ENCODE measurements at regions not wholly inside any gene's neighbourhood (a gene's known extent, or its start where the extent isn't known, plus 50 kb on each side); places are given as distances from the start of the nearest gene placed in this dataset.
A peak's percentile ranks its signal among the peaks of the same experiment; 100 is the strongest.
"Not testable (repeated sequence)": the region's sequence is repeated elsewhere in the genome, so short reads cannot be mapped to it uniquely, and the experiment has no call there.

- Mint-ChIP-seq H3K36me3 (ENCODE audit: low read depth) (no peaks in the 10 kb centered on the region), H3K4me1 (ENCODE audit: low read depth) (no peaks in the 10 kb centered on the region), H3K27ac (no peak overlapping the region), H3K9me3 (no peaks in the 10 kb centered on the region), H3K27me3 (peaks cover 12% of the 10 kb centered on the region), H3K4me3 (no peak overlapping the region)
- DNase-seq = no peak
Measured at GRCh38 chr15:62895905-62896316, 146.6 kb upstream of the TPM1 start.

- no peaks in the 10 kb centered on the region for H3K9me3 Mint-ChIP-seq
- peaks cover 12% of the 10 kb centered on the region for H3K27me3 Mint-ChIP-seq
- H3K4me1 Mint-ChIP-seq (ENCODE audit: low read depth) = no peaks in the 10 kb centered on the region
- DNase-seq = no peak
- no peak overlapping the region for H3K4me3 Mint-ChIP-seq
- no peak overlapping the region for H3K27ac Mint-ChIP-seq
- no peaks in the 10 kb centered on the region for H3K36me3 Mint-ChIP-seq (ENCODE audit: low read depth)
Measured at GRCh38 chr15:62896380-62896866, 146.1 kb upstream of the TPM1 start.

GRCh38 chr15:62896969-62897486, 145.5 kb upstream of the TPM1 start:
- Mint-ChIP-seq H3K4me1 (ENCODE audit: low read depth) (no peaks in the 10 kb centered on the region), H3K36me3 (ENCODE audit: low read depth) (no peaks in the 10 kb centered on the region), H3K4me3 (no peak overlapping the region), H3K27ac (no peak overlapping the region), H3K9me3 (no peaks in the 10 kb centered on the region), H3K27me3 (peaks cover 12% of the 10 kb centered on the region)
- DNase-seq = no peak

- peaks cover 12% of the 10 kb centered on the region for H3K27me3 Mint-ChIP-seq
- H3K4me1 Mint-ChIP-seq (ENCODE audit: low read depth) = no peaks in the 10 kb centered on the region
- no peaks in the 10 kb centered on the region for H3K9me3 Mint-ChIP-seq
Measured at GRCh38 chr15:62897634-62898033, 144.9 kb upstream of the TPM1 start.

GRCh38 chr15:62899090-62899493, 143.5 kb upstream of the TPM1 start:
- H3K27me3 Mint-ChIP-seq = peaks cover 12% of the 10 kb centered on the region
- H3K4me1 Mint-ChIP-seq (ENCODE audit: low read depth) = no peaks in the 10 kb centered on the region

More at GRCh38 chr15:62897634-62898033, 144.9 kb upstream of the TPM1 start:
- DNase-seq = no peak
- Mint-ChIP-seq H3K27ac (no peak overlapping the region), H3K4me3 (no peak overlapping the region), H3K36me3 (ENCODE audit: low read depth) (no peaks in the 10 kb centered on the region)

GRCh38 chr15:62900071-62900802, 142.3 kb upstream of the TPM1 start:
- H3K9me3 Mint-ChIP-seq = no peaks in the 10 kb centered on the region
- no peak for DNase-seq
- H3K36me3 Mint-ChIP-seq (ENCODE audit: low read depth) = no peaks in the 10 kb centered on the region
- peaks cover 12% of the 10 kb centered on the region for H3K27me3 Mint-ChIP-seq
- no peak overlapping the region for H3K4me3 Mint-ChIP-seq
- H3K4me1 Mint-ChIP-seq (ENCODE audit: low read depth) = no peaks in the 10 kb centered on the region
- H3K27ac Mint-ChIP-seq = no peak overlapping the region

More at GRCh38 chr15:62899090-62899493, 143.5 kb upstream of the TPM1 start:
- Mint-ChIP-seq H3K4me3 (no peak overlapping the region), H3K36me3 (ENCODE audit: low read depth) (no peaks in the 10 kb centered on the region), H3K9me3 (no peaks in the 10 kb centered on the region), H3K27ac (no peak overlapping the region)
- DNase-seq = no peak

- Mint-ChIP-seq H3K27ac (no peak overlapping the region), H3K4me3 (no peak overlapping the region), H3K4me1 (ENCODE audit: low read depth) (no peaks in the 10 kb centered on the region), H3K27me3 (peaks cover 12% of the 10 kb centered on the region), H3K9me3 (no peaks in the 10 kb centered on the region), H3K36me3 (ENCODE audit: low read depth) (no peaks in the 10 kb centered on the region)
- no peak for DNase-seq
Measured at GRCh38 chr15:62901087-62901486, 141.5 kb upstream of the TPM1 start.

- Mint-ChIP-seq H3K27ac (no peak overlapping the region), H3K9me3 (no peaks in the 10 kb centered on the region)
Measured at GRCh38 chr15:62901909-62902546, 140.5 kb upstream of the TPM1 start.

GRCh38 chr15:62902821-62903220, 139.7 kb upstream of the TPM1 start:
- Mint-ChIP-seq H3K27ac (no peak overlapping the region), H3K4me1 (ENCODE audit: low read depth) (no peaks in the 10 kb centered on the region), H3K36me3 (ENCODE audit: low read depth) (no peaks in the 10 kb centered on the region), H3K27me3 (peaks cover 6% of the 10 kb centered on the region), H3K9me3 (no peaks in the 10 kb centered on the region), H3K4me3 (no peak overlapping the region)
- no peak for DNase-seq

More at GRCh38 chr15:62901909-62902546, 140.5 kb upstream of the TPM1 start:
- DNase-seq = no peak
- Mint-ChIP-seq H3K27me3 (peaks cover 12% of the 10 kb centered on the region), H3K4me3 (no peak overlapping the region), H3K36me3 (ENCODE audit: low read depth) (no peaks in the 10 kb centered on the region), H3K4me1 (ENCODE audit: low read depth) (no peaks in the 10 kb centered on the region)

- H3K27ac Mint-ChIP-seq = no peak overlapping the region
- H3K36me3 Mint-ChIP-seq (ENCODE audit: low read depth) = no peaks in the 10 kb centered on the region
- H3K27me3 Mint-ChIP-seq = peaks cover under 1% of the 10 kb centered on the region
- no peak for DNase-seq
- H3K4me1 Mint-ChIP-seq (ENCODE audit: low read depth) = no peaks in the 10 kb centered on the region
- H3K9me3 Mint-ChIP-seq = no peaks in the 10 kb centered on the region
- H3K4me3 Mint-ChIP-seq = no peak overlapping the region
Measured at GRCh38 chr15:62903437-62903836, 139.1 kb upstream of the TPM1 start.

GRCh38 chr15:62904041-62904910, 138.3 kb upstream of the TPM1 start:
- Mint-ChIP-seq H3K4me1 (ENCODE audit: low read depth) (no peaks in the 10 kb centered on the region), H3K4me3 (no peak overlapping the region), H3K9me3 (no peaks in the 10 kb centered on the region), H3K27ac (no peak overlapping the region), H3K36me3 (ENCODE audit: low read depth) (no peaks in the 10 kb centered on the region), H3K27me3 (no peaks in the 10 kb centered on the region)
- peak; percentile 47 for DNase-seq

GRCh38 chr15:62906627-62907026, 135.9 kb upstream of the TPM1 start:
- no peak overlapping the region for H3K27ac Mint-ChIP-seq
- no peak for DNase-seq
- no peaks in the 10 kb centered on the region for H3K27me3 Mint-ChIP-seq
- H3K4me3 Mint-ChIP-seq = no peak overlapping the region
- no peaks in the 10 kb centered on the region for H3K9me3 Mint-ChIP-seq
- no peaks in the 10 kb centered on the region for H3K36me3 Mint-ChIP-seq (ENCODE audit: low read depth)
- H3K4me1 Mint-ChIP-seq (ENCODE audit: low read depth) = no peaks in the 10 kb centered on the region

- Mint-ChIP-seq H3K36me3 (ENCODE audit: low read depth) (no peaks in the 10 kb centered on the region), H3K27ac (no peak overlapping the region), H3K27me3 (no peaks in the 10 kb centered on the region), H3K4me3 (no peak overlapping the region), H3K9me3 (no peaks in the 10 kb centered on the region), H3K4me1 (ENCODE audit: low read depth) (no peaks in the 10 kb centered on the region)
- DNase-seq = no peak
Measured at GRCh38 chr15:62907275-62907674, 135.3 kb upstream of the TPM1 start.

GRCh38 chr15:62908341-62908740, 134.2 kb upstream of the TPM1 start:
- not testable (repeated sequence) for H3K4me3 Mint-ChIP-seq; H3K4me1 Mint-ChIP-seq (ENCODE audit: low read depth); H3K9me3 Mint-ChIP-seq; H3K36me3 Mint-ChIP-seq (ENCODE audit: low read depth); H3K27me3 Mint-ChIP-seq; H3K27ac Mint-ChIP-seq; DNase-seq

Data from activated T-cell treated with anti-CD3 and anti-CD28 coated beads, Interleukin-2, amount 50 U/mL, for 24 hours (primary cell).